ENCODE measurements at regions not wholly inside any gene's neighbourhood (a gene's known extent, or its start where the extent isn't known, plus 50 kb on each side); places are given as distances from the start of the nearest gene placed in this dataset.

GRCh38 chr4:24404281-24404680 is 180.1 kb downstream of the DHX15 start:
- no peak overlapping the region for H3K4me3 ChIP-seq (ENCODE audit: low read length, poor library complexity, severe bottlenecking)
- no peaks in the 10 kb centered on the region for H3K9me3 ChIP-seq (ENCODE audit: insufficient read depth, low read depth, low read length)
- H3K27me3 ChIP-seq (ENCODE audit: insufficient read depth, low read length, poor library complexity, severe bottlenecking): no peaks in the 10 kb centered on the region
- H3K36me3 ChIP-seq (ENCODE audit: insufficient read depth, low read length): no peaks in the 10 kb centered on the region
- no peaks in the 10 kb centered on the region for H4K20me1 ChIP-seq (ENCODE audit: insufficient read depth, low read length, poor library complexity, severe bottlenecking)
- H3K79me2 ChIP-seq (ENCODE audit: insufficient read depth, low read length): no peaks in the 10 kb centered on the region
- H2AFZ ChIP-seq (ENCODE audit: low read length): no peak overlapping the region
- H3K9me2 ChIP-seq (replicated peaks; ENCODE audit: low read depth, low read length): no peaks in the 10 kb centered on the region
- no peaks in the 10 kb centered on the region for H3F3A ChIP-seq (ENCODE audit: low read depth)
- TF ChIP-seq, protein P1, sequence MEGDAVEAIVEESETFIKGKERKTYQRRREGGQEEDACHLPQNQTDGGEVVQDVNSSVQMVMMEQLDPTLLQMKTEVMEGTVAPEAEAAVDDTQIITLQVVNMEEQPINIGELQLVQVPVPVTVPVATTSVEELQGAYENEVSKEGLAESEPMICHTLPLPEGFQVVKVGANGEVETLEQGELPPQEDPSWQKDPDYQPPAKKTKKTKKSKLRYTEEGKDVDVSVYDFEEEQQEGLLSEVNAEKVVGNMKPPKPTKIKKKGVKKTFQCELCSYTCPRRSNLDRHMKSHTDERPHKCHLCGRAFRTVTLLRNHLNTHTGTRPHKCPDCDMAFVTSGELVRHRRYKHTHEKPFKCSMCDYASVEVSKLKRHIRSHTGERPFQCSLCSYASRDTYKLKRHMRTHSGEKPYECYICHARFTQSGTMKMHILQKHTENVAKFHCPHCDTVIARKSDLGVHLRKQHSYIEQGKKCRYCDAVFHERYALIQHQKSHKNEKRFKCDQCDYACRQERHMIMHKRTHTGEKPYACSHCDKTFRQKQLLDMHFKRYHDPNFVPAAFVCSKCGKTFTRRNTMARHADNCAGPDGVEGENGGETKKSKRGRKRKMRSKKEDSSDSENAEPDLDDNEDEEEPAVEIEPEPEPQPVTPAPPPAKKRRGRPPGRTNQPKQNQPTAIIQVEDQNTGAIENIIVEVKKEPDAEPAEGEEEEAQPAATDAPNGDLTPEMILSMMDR (conservative IDR thresholded peaks at IDR 0.05; ENCODE audit: low read length): no peak
- TF ChIP-seq EZH2phosphoT487 (IDR thresholded peaks at IDR 0.05; ENCODE audit: borderline replicate concordance): no peak
- H3K4me1 ChIP-seq (ENCODE audit: insufficient read depth, low read length, poor library complexity, severe bottlenecking): no peaks in the 10 kb centered on the region
- no peak overlapping the region for H3K4me2 ChIP-seq (ENCODE audit: low read depth, low read length, poor library complexity, severe bottlenecking)
- H3K9ac ChIP-seq (ENCODE audit: low read depth, low read length, poor library complexity, severe bottlenecking): no peak overlapping the region

DNA sequence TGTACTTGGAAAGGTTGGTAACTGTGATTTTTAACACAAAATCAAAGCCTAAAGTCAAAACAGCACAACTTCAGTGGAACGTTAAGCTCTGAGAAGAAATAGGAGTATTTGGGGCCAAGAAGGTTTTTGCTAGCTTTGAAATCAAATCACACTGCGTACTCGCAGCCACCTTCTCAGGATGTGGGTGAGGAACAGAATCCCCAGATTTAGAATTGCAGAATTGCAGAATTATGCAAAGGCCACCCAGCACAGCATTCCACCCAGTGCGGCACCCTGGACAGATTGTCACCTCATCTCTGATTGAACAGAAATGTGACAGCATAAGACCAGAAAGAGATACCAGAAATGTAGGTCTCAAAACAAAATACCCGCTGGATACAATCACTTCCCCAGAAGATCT is 181.1 kb downstream of the DHX15 start:
- no peaks in the 10 kb centered on the region for H4K20me1 ChIP-seq (ENCODE audit: insufficient read depth, low read length, poor library complexity, severe bottlenecking)
- no peaks in the 10 kb centered on the region for H3F3A ChIP-seq (ENCODE audit: low read depth)
- H3K36me3 ChIP-seq (ENCODE audit: insufficient read depth, low read length): no peaks in the 10 kb centered on the region
- no peaks in the 10 kb centered on the region for H3K9me3 ChIP-seq (ENCODE audit: insufficient read depth, low read depth, low read length)
- no peaks in the 10 kb centered on the region for H3K4me1 ChIP-seq (ENCODE audit: insufficient read depth, low read length, poor library complexity, severe bottlenecking)
- H3K4me2 ChIP-seq (ENCODE audit: low read depth, low read length, poor library complexity, severe bottlenecking): no peak overlapping the region
- no peaks in the 10 kb centered on the region for H3K9me2 ChIP-seq (replicated peaks; ENCODE audit: low read depth, low read length)
- no peaks in the 10 kb centered on the region for H3K79me2 ChIP-seq (ENCODE audit: insufficient read depth, low read length)
- no peaks in the 10 kb centered on the region for H3K27me3 ChIP-seq (ENCODE audit: insufficient read depth, low read length, poor library complexity, severe bottlenecking)
- H3K4me3 ChIP-seq (ENCODE audit: low read length, poor library complexity, severe bottlenecking): no peak overlapping the region
- H2AFZ ChIP-seq (ENCODE audit: low read length): no peak overlapping the region
- no peak overlapping the region for H3K9ac ChIP-seq (ENCODE audit: low read depth, low read length, poor library complexity, severe bottlenecking)
- TF ChIP-seq, protein P1 (conservative IDR thresholded peaks at IDR 0.05; ENCODE audit: low read length): no peak
- TF ChIP-seq EZH2phosphoT487 (IDR thresholded peaks at IDR 0.05; ENCODE audit: borderline replicate concordance): no peak

DNA sequence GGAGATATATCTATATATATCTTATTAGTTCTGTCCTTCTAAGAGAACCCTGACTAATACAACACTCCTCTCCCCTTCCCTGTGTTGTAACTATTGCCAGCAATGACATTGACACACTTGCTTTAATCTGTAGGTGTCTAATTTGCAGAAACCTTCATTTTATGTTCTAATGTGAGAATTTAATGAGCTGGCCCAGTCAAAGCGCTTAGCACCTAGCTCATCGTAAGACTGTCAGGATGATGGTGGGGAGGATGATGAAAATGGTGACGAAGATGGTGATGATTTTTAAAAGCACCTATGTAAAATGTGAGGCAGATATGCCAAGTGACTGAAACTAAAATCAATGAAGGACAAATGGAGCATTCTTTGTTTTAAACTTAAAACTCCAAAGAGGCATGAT is 183.8 kb downstream of the DHX15 start:
- Histone ChIP-seq H3K4me2 (ENCODE audit: low read depth, low read length, poor library complexity, severe bottlenecking) (no peak overlapping the region), H3K4me1 (ENCODE audit: insufficient read depth, low read length, poor library complexity, severe bottlenecking) (no peaks in the 10 kb centered on the region), H3K9me2 (replicated peaks; ENCODE audit: low read depth, low read length) (no peaks in the 10 kb centered on the region), H3K36me3 (ENCODE audit: insufficient read depth, low read length) (no peaks in the 10 kb centered on the region), H2AFZ (ENCODE audit: low read length) (no peak overlapping the region), H4K20me1 (ENCODE audit: insufficient read depth, low read length, poor library complexity, severe bottlenecking) (no peaks in the 10 kb centered on the region), H3F3A (ENCODE audit: low read depth) (no peaks in the 10 kb centered on the region), H3K4me3 (ENCODE audit: low read length, poor library complexity, severe bottlenecking) (no peak overlapping the region), H3K9ac (ENCODE audit: low read depth, low read length, poor library complexity, severe bottlenecking) (no peak overlapping the region), H3K27me3 (ENCODE audit: insufficient read depth, low read length, poor library complexity, severe bottlenecking) (no peaks in the 10 kb centered on the region), H3K79me2 (ENCODE audit: insufficient read depth, low read length) (no peaks in the 10 kb centered on the region), H3K9me3 (ENCODE audit: insufficient read depth, low read depth, low read length) (no peaks in the 10 kb centered on the region)
- no peak for TF ChIP-seq EZH2phosphoT487 (IDR thresholded peaks at IDR 0.05; ENCODE audit: borderline replicate concordance)
- TF ChIP-seq, protein P1 (conservative IDR thresholded peaks at IDR 0.05; ENCODE audit: low read length): no peak
